Hepatocyte (in vitro differentiated cells): ENCODE measurements at regions not wholly inside any gene's neighbourhood (a gene's known extent, or its start where the extent isn't known, plus 50 kb on each side); places are given as distances from the start of the nearest gene placed in this dataset.

Source experiments
- DNase-seq: peaks from one replicate; pipeline ENCODE4 v3.0.0-alpha.2; 2016; ENCODE audit warnings: low spot score
- H2AFZ ChIP-seq: fragments of 200-600 bp; sonication (generic); 2 replicates; pipeline ENCODE4 v1.6.0; 2016; ENCODE audit warnings: antibody characterized with exemption, mild to moderate bottlenecking
- H3K27ac ChIP-seq: fragments of 200-600 bp; sonication (generic); 2 replicates; pipeline ENCODE4 v1.5.1; 2016; ENCODE audit warnings: mild to moderate bottlenecking
- H3K27me3 ChIP-seq: fragments of 200-600 bp; sonication (generic); 2 replicates; pipeline ENCODE4 v1.6.1; 2016
- H3K36me3 ChIP-seq: fragments of 200-600 bp; sonication (generic); replicated peaks from 2 replicates; pipeline ENCODE4 v1.5.1; 2016; ENCODE audit warnings: low read depth; ENCODE audit not compliant: insufficient read depth
- H3K4me1 ChIP-seq: fragments of 200-600 bp; sonication (generic); 2 replicates; pipeline ENCODE4 v1.5.1; 2016; ENCODE audit warnings: mild to moderate bottlenecking, moderate library complexity; ENCODE audit not compliant: insufficient read depth
- H3K4me2 ChIP-seq: fragments of 200-600 bp; sonication (generic); 2 replicates; pipeline ENCODE4 v1.6.0; 2016
- H3K4me3 ChIP-seq: fragments of 200-600 bp; sonication (generic); 2 replicates; pipeline ENCODE4 v1.5.1; 2016; ENCODE audit warnings: mild to moderate bottlenecking
- H3K79me2 ChIP-seq: fragments of 200-600 bp; sonication (generic); 2 replicates; pipeline ENCODE4 v1.6.0; 2017; ENCODE audit warnings: mild to moderate bottlenecking
- H3K9me2 ChIP-seq: fragments of 200-600 bp; sonication (generic); replicated peaks from 2 replicates; pipeline ENCODE4 v1.6.0; 2017; ENCODE audit warnings: mild to moderate bottlenecking; ENCODE audit not compliant: insufficient read depth
- H3K9me3 ChIP-seq: fragments of 200-600 bp; sonication (generic); 2 replicates; pipeline ENCODE4 v1.5.1; 2016; ENCODE audit warnings: low read depth, mild to moderate bottlenecking
- H4K20me1 ChIP-seq: fragments of 200-600 bp; sonication (generic); 2 replicates; pipeline ENCODE4 v1.6.0; 2016; ENCODE audit warnings: mild to moderate bottlenecking; ENCODE audit not compliant: insufficient read depth, poor library complexity, severe bottlenecking
- CTCF ChIP-seq: fragments of 200-600 bp; sonication (generic); IDR thresholded peaks from 2 replicates; pipeline ENCODE4 v1.5.1; 2016; ENCODE audit warnings: antibody characterized with exemption, mild to moderate bottlenecking; ENCODE audit not compliant: poor library complexity
- EZH2 ChIP-seq: fragments of 200-600 bp; sonication (generic); IDR thresholded peaks from 2 replicates; pipeline ENCODE4 v1.6.1; 2016; ENCODE audit warnings: antibody characterized with exemption, mild to moderate bottlenecking, borderline replicate concordance
- EZH2phosphoT487 ChIP-seq: fragments of 200-600 bp; sonication (generic); IDR thresholded peaks from one replicate; pipeline ENCODE4 v1.6.1; 2018; ENCODE audit warnings: antibody characterized with exemption, mild to moderate bottlenecking, low read depth, moderate library complexity; ENCODE audit not compliant: unreplicated experiment, severe bottlenecking
- WGBS: methylation state at CpG from one replicate; pipeline ENCODE4 v1.1.6; 2016; ENCODE audit warnings: low lambda C conversion rate; ENCODE audit errors: missing lambda C conversion rate; 5-methylcytosine and 5-hydroxymethylcytosine counted together

- Histone ChIP-seq H3K27ac (no peak overlapping the region), H3K27me3 (no peaks in the 10 kb centered on the region), H3K9me3 (no peaks in the 10 kb centered on the region), H3K9me2 (no peaks in the 10 kb centered on the region), H3K36me3 (no peaks in the 10 kb centered on the region), H3K4me3 (no peak overlapping the region), H2AFZ (no peak overlapping the region), H3K4me1 (no peaks in the 10 kb centered on the region), H4K20me1 (no peaks in the 10 kb centered on the region), H3K4me2 (no peak overlapping the region), H3K79me2 (no peaks in the 10 kb centered on the region)
- 84% methylated on average over 2 of the region's 2 CpGs for WGBS
- TF ChIP-seq CTCF (no peak), EZH2phosphoT487 (no peak), EZH2 (no peak)
- DNase-seq, result no peak
These were observed 138.7 kb upstream of the ZNF516 start for GRCh38 chr18:76633588-76634269.

GRCh38 chr18:76627444-76627843, 132.4 kb upstream of the ZNF516 start:
- Histone ChIP-seq H3K79me2 (no peaks in the 10 kb centered on the region), H3K27ac (no peak overlapping the region), H3K4me2 (no peak overlapping the region), H3K27me3 (no peaks in the 10 kb centered on the region), H4K20me1 (no peaks in the 10 kb centered on the region), H2AFZ (no peak overlapping the region), H3K36me3 (no peaks in the 10 kb centered on the region), H3K9me2 (no peaks in the 10 kb centered on the region), H3K4me1 (peaks cover 4% of the 10 kb centered on the region), H3K9me3 (no peaks in the 10 kb centered on the region), H3K4me3 (no peak overlapping the region)
- no peak for DNase-seq
- 91% methylated on average over 1 of the region's 1 CpG for WGBS
- TF ChIP-seq EZH2 (no peak), EZH2phosphoT487 (no peak), CTCF (no peak)

GRCh38 chr18:76626991-76627390, 131.9 kb upstream of the ZNF516 start:
- no peaks in the 10 kb centered on the region for H3K36me3 ChIP-seq
- H3K4me2 ChIP-seq, result no peak overlapping the region
- no peak overlapping the region for H3K4me3 ChIP-seq
- H3K79me2 ChIP-seq, result no peaks in the 10 kb centered on the region
- no peak for DNase-seq
- no peak for TF ChIP-seq EZH2
- TF ChIP-seq EZH2phosphoT487, result no peak
- no peak for TF ChIP-seq CTCF
- H3K9me3 ChIP-seq, result no peaks in the 10 kb centered on the region
- no peaks in the 10 kb centered on the region for H3K27me3 ChIP-seq
- no peak overlapping the region for H2AFZ ChIP-seq
- no peak overlapping the region for H3K27ac ChIP-seq
- no peaks in the 10 kb centered on the region for H3K9me2 ChIP-seq
- peaks cover 9% of the 10 kb centered on the region for H3K4me1 ChIP-seq
- H4K20me1 ChIP-seq, result no peaks in the 10 kb centered on the region
